ENCODE measurements at regions not wholly inside any gene's neighbourhood (a gene's known extent, or its start where the extent isn't known, plus 50 kb on each side); places are given as distances from the start of the nearest gene placed in this dataset.

GRCh38 chr4:81574991-81575390 lies 103.3 kb upstream of the RASGEF1B start:
- TF ChIP-seq, protein P1, sequence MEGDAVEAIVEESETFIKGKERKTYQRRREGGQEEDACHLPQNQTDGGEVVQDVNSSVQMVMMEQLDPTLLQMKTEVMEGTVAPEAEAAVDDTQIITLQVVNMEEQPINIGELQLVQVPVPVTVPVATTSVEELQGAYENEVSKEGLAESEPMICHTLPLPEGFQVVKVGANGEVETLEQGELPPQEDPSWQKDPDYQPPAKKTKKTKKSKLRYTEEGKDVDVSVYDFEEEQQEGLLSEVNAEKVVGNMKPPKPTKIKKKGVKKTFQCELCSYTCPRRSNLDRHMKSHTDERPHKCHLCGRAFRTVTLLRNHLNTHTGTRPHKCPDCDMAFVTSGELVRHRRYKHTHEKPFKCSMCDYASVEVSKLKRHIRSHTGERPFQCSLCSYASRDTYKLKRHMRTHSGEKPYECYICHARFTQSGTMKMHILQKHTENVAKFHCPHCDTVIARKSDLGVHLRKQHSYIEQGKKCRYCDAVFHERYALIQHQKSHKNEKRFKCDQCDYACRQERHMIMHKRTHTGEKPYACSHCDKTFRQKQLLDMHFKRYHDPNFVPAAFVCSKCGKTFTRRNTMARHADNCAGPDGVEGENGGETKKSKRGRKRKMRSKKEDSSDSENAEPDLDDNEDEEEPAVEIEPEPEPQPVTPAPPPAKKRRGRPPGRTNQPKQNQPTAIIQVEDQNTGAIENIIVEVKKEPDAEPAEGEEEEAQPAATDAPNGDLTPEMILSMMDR (IDR thresholded peaks at IDR 0.05) = no peak
- TF ChIP-seq POLR2A (IDR thresholded peaks at IDR 0.05) = no peak

Data from esophagus squamous epithelium (tissue), 4 donors.